B cell (primary cell): ENCODE measurements at regions not wholly inside any gene's neighbourhood (a gene's known extent, or its start where the extent isn't known, plus 50 kb on each side); places are given as distances from the start of the nearest gene placed in this dataset.

Experiments
- ATAC-seq: fragments of 200-7000 bp; cut with Tn5 transposase; one replicate; pipeline ENCODE4 v1.10.0; 2021; ENCODE audit warnings: low read depth, mild to moderate bottlenecking, moderate number of reproducible peaks, moderate library complexity
- CTCF ChIA-PET: fragments of 350-600 bp; sonication (Branson Sonifier 250); formaldehyde crosslinking; loops from one replicate; lab custom pipeline; 2021; ENCODE audit warnings: antibody characterized with exemption, inconsistent platforms; lab: Charles Lee
- POLR2A ChIA-PET: fragments of 350-600 bp; sonication (Branson Sonifier 250); formaldehyde crosslinking; loops from one replicate; lab custom pipeline; 2021; ENCODE audit warnings: antibody characterized with exemption; lab: Charles Lee
- DNase-seq: peaks from one replicate; pipeline ENCODE4 v3.0.0; 2013
- H2AFZ ChIP-seq: 2 replicates; pipeline ENCODE4 v1.6.1; 2012; ENCODE audit warnings: mild to moderate bottlenecking, low read depth, low read length; ENCODE audit not compliant: insufficient read depth, poor library complexity, severe bottlenecking
- H3K27ac ChIP-seq, 2 donors: 1 replicate in 1 of 2; 2 replicates in 1 of 2; pipeline ENCODE4 v1.5.1; 2012 to 2013; ENCODE audit warnings: low read length in 2 of 2, mild to moderate bottlenecking in 2 of 2, moderate library complexity in 1 of 2
- H3K27me3 ChIP-seq, 4 experiments: fragments of 200-600 bp in 1 of 4; sonication (generic) in 1 of 4; replicated peaks in 1 of 4; 1 replicate in 2 of 4; 2 replicates in 2 of 4; pipeline versions ENCODE4 v1.6.1 to v1.7.0; 2013 to 2016; ENCODE audit warnings: low read length in 3 of 4, mild to moderate bottlenecking in 2 of 4, mixed read lengths in 1 of 4, moderate library complexity in 1 of 4; ENCODE audit not compliant: insufficient read depth in 4 of 4, control insufficient read depth in 3 of 4; ENCODE audit errors: control extremely low read depth in 1 of 4
- H3K36me3 ChIP-seq, 2 experiments: replicated peaks in 1 of 2; 1 replicate in 1 of 2; 2 replicates in 1 of 2; pipeline versions ENCODE4 v1.6.1 to v1.7.1; 2013; ENCODE audit warnings: low read length in 1 of 2; ENCODE audit not compliant: insufficient read depth in 2 of 2, control insufficient read depth in 1 of 2; ENCODE audit errors: control extremely low read depth in 1 of 2, extremely low read depth in 1 of 2
- H3K4me1 ChIP-seq, 2 donors: fragments of 200-600 bp in 1 of 2; sonication (generic) in 1 of 2; 1 replicate in 1 of 2; 2 replicates in 1 of 2; pipeline versions ENCODE4 v1.5.1 to v1.6.1; 2013 to 2017; ENCODE audit warnings: low read length in 2 of 2; ENCODE audit not compliant: control insufficient read depth in 2 of 2, insufficient read depth in 2 of 2
- H3K4me2 ChIP-seq: replicated peaks from 2 replicates; pipeline ENCODE3; 2012; ENCODE audit warnings: mild to moderate bottlenecking, low read depth, low read length; ENCODE audit not compliant: poor library complexity, severe bottlenecking
- H3K4me3 ChIP-seq, 5 experiments: fragments of 200-600 bp in 1 of 5; sonication (generic) in 1 of 5; 1 replicate in 3 of 5; 2 replicates in 2 of 5; pipeline versions ENCODE4 v1.5.1 to v1.7.0; 2011 to 2016; ENCODE audit warnings: low read length in 4 of 5, mild to moderate bottlenecking in 4 of 5, low read depth in 2 of 5, control low read depth in 1 of 5, moderate library complexity in 1 of 5; ENCODE audit not compliant: insufficient read depth in 1 of 5; ENCODE audit errors: control extremely low read depth in 1 of 5, extremely low read depth in 1 of 5
- H3K79me2 ChIP-seq: fragments of 200-600 bp; sonication (generic); one replicate; pipeline ENCODE4 v1.6.0; 2016; ENCODE audit warnings: low read length; ENCODE audit not compliant: control insufficient read depth, insufficient read depth
- H3K9ac ChIP-seq: fragments of 200-600 bp; sonication (generic); 2 replicates; pipeline ENCODE4 v1.6.1; 2017; ENCODE audit warnings: mild to moderate bottlenecking, low read length, moderate library complexity
- H3K9me3 ChIP-seq, 3 donors: one replicate each; pipeline versions ENCODE4 v1.6.1 to v1.7.1; 2013; ENCODE audit warnings: low read length in 2 of 3; ENCODE audit not compliant: control insufficient read depth in 2 of 3, insufficient read depth in 1 of 3; ENCODE audit errors: control extremely low read depth in 1 of 3
- H4K20me1 ChIP-seq: 2 replicates; pipeline ENCODE4 v1.6.0; 2012; ENCODE audit warnings: mild to moderate bottlenecking, low read length; ENCODE audit not compliant: insufficient read depth, control insufficient read depth, poor library complexity, severe bottlenecking
- H3K27ac Mint-ChIP-seq: one replicate; pipeline ENCODE4 v1.8.0; 2021; ENCODE audit warnings: mixed read lengths
- H3K27me3 Mint-ChIP-seq: one replicate; pipeline ENCODE4 v1.8.0; 2021; ENCODE audit warnings: mixed read lengths
- H3K4me1 Mint-ChIP-seq: one replicate; pipeline ENCODE4 v1.8.0; 2021; ENCODE audit warnings: mixed read lengths
- H3K4me3 Mint-ChIP-seq: one replicate; pipeline ENCODE4 v1.8.0; 2021; ENCODE audit warnings: mixed read lengths
- H3K9me3 Mint-ChIP-seq: one replicate; pipeline ENCODE4 v1.8.0; 2022; ENCODE audit warnings: mixed read lengths; ENCODE audit not compliant: insufficient read depth
- CTCF ChIP-seq: fragments of 200-600 bp; IDR thresholded peaks from one replicate; pipeline ENCODE4 v1.8.0; 2022; ENCODE audit warnings: antibody characterized with exemption, mild to moderate bottlenecking
- EZH2 ChIP-seq: IDR thresholded peaks from 2 replicates; pipeline ENCODE4 v1.6.1; 2012; ENCODE audit warnings: borderline replicate concordance, low read depth, mild to moderate bottlenecking, moderate library complexity, low read length; ENCODE audit not compliant: insufficient read depth, poor library complexity, severe bottlenecking
- WGBS: methylation state at CpG from one replicate; pipeline ENCODE4 v1.1.5; 2013; ENCODE audit warnings: missing lambda C conversion rate; ENCODE audit not compliant: insufficient coverage; 5-methylcytosine and 5-hydroxymethylcytosine counted together
- intact Hi-C: fragments of 100-400 bp; cut with micrococcal nuclease; formaldehyde crosslinking; loops from one replicate; pipeline ENCODE4 v1.10.0; 2022

GRCh38 chr1:81042225-81042624 is 758.5 kb upstream of the ADGRL2 start:
- H3K27ac Mint-ChIP-seq, result no peak overlapping the region
- TF ChIP-seq CTCF (no peak), EZH2 (no peak)
- intact Hi-C loops, result no loop called here
- H3K36me3 ChIP-seq, result no peaks in the 10 kb centered on the region
- ATAC-seq, result no peak
- no peak overlapping the region for H3K9ac ChIP-seq
- WGBS, result no CpG with 5 or more reads among the region's 1 CpG
- H3K27me3 Mint-ChIP-seq, result no peaks in the 10 kb centered on the region
- H3K4me3 ChIP-seq, result no peak overlapping the region
- H3K9me3 ChIP-seq, result no peaks in the 10 kb centered on the region
- ChIA-PET CTCF (no interaction called here), POLR2A (no interaction called here)
- no peak overlapping the region for H2AFZ ChIP-seq
- no peak for DNase-seq
- H3K79me2 ChIP-seq, result no peaks in the 10 kb centered on the region
- no peaks in the 10 kb centered on the region for H3K4me1 ChIP-seq
- H3K9me3 Mint-ChIP-seq, result peaks cover 5% of the 10 kb centered on the region
- H4K20me1 ChIP-seq, result no peaks in the 10 kb centered on the region
- no peak overlapping the region for H3K27ac ChIP-seq
- no peak overlapping the region for H3K4me3 Mint-ChIP-seq
- H3K27me3 ChIP-seq, result no peaks in the 10 kb centered on the region
- no peak overlapping the region for H3K4me2 ChIP-seq
- H3K4me1 Mint-ChIP-seq, result no peaks in the 10 kb centered on the region

- WGBS, result no CpG with 5 or more reads among the region's 1 CpG
- Histone ChIP-seq H3K9ac (no peak overlapping the region), H4K20me1 (no peaks in the 10 kb centered on the region), H3K27ac (no peak overlapping the region), H3K27me3 (no peaks in the 10 kb centered on the region), H3K79me2 (no peaks in the 10 kb centered on the region), H3K4me1 (no peaks in the 10 kb centered on the region), H3K4me3 (no peak overlapping the region), H3K9me3 (peaks cover 0 to 3% (median 0%) of the 10 kb centered on the region in 3 donors), H3K4me2 (no peak overlapping the region), H2AFZ (no peak overlapping the region), H3K36me3 (no peaks in the 10 kb centered on the region)
- H3K27me3 Mint-ChIP-seq, result no peaks in the 10 kb centered on the region
- no peak for DNase-seq
- ChIA-PET POLR2A (no interaction called here), CTCF (interaction anchor here (0.6 kb wide), 1 partner anchor 159 kb away, joined by 4 read pairs; no protein-coding TSS in a partner anchor)
- H3K4me3 Mint-ChIP-seq, result no peak overlapping the region
- no peaks in the 10 kb centered on the region for H3K9me3 Mint-ChIP-seq
- intact Hi-C loops, result no loop called here
- no peak overlapping the region for H3K27ac Mint-ChIP-seq
- no peak for ATAC-seq
- TF ChIP-seq CTCF (no peak), EZH2 (no peak)
- H3K4me1 Mint-ChIP-seq, result no peaks in the 10 kb centered on the region
Measured at GRCh38 chr1:81034291-81034690, 766.4 kb upstream of the ADGRL2 start.
